Endodermal cell (in vitro differentiated cells): ENCODE measurements at regions not wholly inside any gene's neighbourhood (a gene's known extent, or its start where the extent isn't known, plus 50 kb on each side); places are given as distances from the start of the nearest gene placed in this dataset.

ENCODE experiments used
- DNase-seq: peaks from one replicate; pipeline ENCODE4 v3.0.0-alpha.2; 2017
- H3K27ac ChIP-seq: 2 replicates; pipeline ENCODE4 v1.5.1; 2013; ENCODE audit warnings: mild to moderate bottlenecking, low read depth, low read length, moderate library complexity
- H3K27me3 ChIP-seq: 2 replicates; pipeline ENCODE4 v1.6.1; 2013; ENCODE audit warnings: mild to moderate bottlenecking, low read length, moderate library complexity; ENCODE audit not compliant: insufficient read depth, control insufficient read depth, poor library complexity, severe bottlenecking
- H3K36me3 ChIP-seq: 2 replicates; pipeline ENCODE4 v1.7.0; 2013; ENCODE audit warnings: mild to moderate bottlenecking, low read length, moderate library complexity; ENCODE audit not compliant: control insufficient read depth, insufficient read depth
- H3K4me1 ChIP-seq: one replicate; pipeline ENCODE4 v1.7.0; 2013; ENCODE audit warnings: low read length; ENCODE audit not compliant: control insufficient read depth, insufficient read depth
- H3K4me3 ChIP-seq: 2 replicates; pipeline ENCODE4 v1.5.1; 2013; ENCODE audit warnings: mild to moderate bottlenecking, low read length, moderate library complexity
- H3K9ac ChIP-seq: 2 replicates; pipeline ENCODE4 v1.6.1; 2013; ENCODE audit warnings: mild to moderate bottlenecking, low read length, moderate library complexity; ENCODE audit not compliant: poor library complexity, severe bottlenecking; ENCODE audit errors: extremely low read depth
- H3K9me3 ChIP-seq: 2 replicates; pipeline ENCODE4 v1.6.1; 2013; ENCODE audit warnings: mild to moderate bottlenecking, low read length, moderate library complexity; ENCODE audit not compliant: control insufficient read depth
- H3K27ac Mint-ChIP-seq: 2 replicates; pipeline ENCODE4 v1.8.0; 2020; ENCODE audit warnings: mixed read lengths
- H3K27me3 Mint-ChIP-seq: 2 replicates; pipeline ENCODE4 v1.8.0; 2021; ENCODE audit warnings: mild to moderate bottlenecking, mixed read lengths; ENCODE audit not compliant: insufficient read depth
- H3K36me3 Mint-ChIP-seq: 2 replicates; pipeline ENCODE4 v1.8.0; 2020; ENCODE audit warnings: low read depth, mixed read lengths
- H3K4me1 Mint-ChIP-seq: 2 replicates; pipeline ENCODE4 v1.8.0; 2020; ENCODE audit warnings: mixed read lengths
- H3K4me3 Mint-ChIP-seq: 2 replicates; pipeline ENCODE4 v1.8.0; 2020; ENCODE audit warnings: mild to moderate bottlenecking, moderate library complexity, mixed read lengths
- H3K9me3 Mint-ChIP-seq: 2 replicates; pipeline ENCODE4 v1.8.0; 2020; ENCODE audit warnings: mild to moderate bottlenecking, mixed read lengths
- whole genome bisulfite sequencing, 2 experiments: methylation state at CpG; one replicate each; pipeline versions ENCODE4 v1.1.5 to v1.1.7; 2013; ENCODE audit warnings: missing lambda C conversion rate in 2 of 2, mixed read lengths in 1 of 2; ENCODE audit not compliant: insufficient coverage in 1 of 2, insufficient read length in 1 of 2; 5-methylcytosine and 5-hydroxymethylcytosine counted together
- TF ChIP-seq, protein P1 (sequence below): fragments of 200-600 bp; sonication (generic); conservative IDR thresholded peaks from 2 replicates; pipeline ENCODE4 v1.5.0; 2021; ENCODE audit warnings: antibody characterized with exemption, mild to moderate bottlenecking

DNA sequence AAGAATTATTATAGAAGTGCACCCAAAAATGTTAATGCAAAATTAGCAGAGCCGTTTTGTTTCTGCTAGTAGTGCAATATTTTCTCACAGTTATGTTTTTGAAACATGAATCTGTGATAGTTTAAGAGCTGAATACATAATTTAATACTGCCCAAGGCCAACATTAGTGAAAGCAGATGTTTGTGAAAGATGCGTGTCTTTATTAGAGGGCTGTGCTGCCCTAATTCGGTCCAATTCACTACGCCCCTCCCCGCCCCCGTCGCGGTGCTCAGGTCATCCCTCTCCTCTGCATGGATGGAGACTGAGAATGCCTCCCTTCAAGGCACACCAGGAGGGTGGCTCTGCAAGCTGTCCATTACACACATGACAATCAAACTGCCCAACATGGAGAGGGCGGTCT, 172.0 kb downstream of the TEX36 start:
- Mint-ChIP-seq H3K27ac (no peak overlapping the region), H3K9me3 (peaks cover 7% of the 10 kb centered on the region), H3K4me1 (peaks cover 13% of the 10 kb centered on the region), H3K36me3 (no peaks in the 10 kb centered on the region), H3K4me3 (no peak overlapping the region), H3K27me3 (no peaks in the 10 kb centered on the region)
- H3K36me3 ChIP-seq = no peaks in the 10 kb centered on the region
- H3K4me3 ChIP-seq = no peak overlapping the region
- H3K9ac ChIP-seq = no peak overlapping the region
- WGBS, 2 experiments = 93 to 94% methylated on average over 7 to 9 of the region's 9 CpGs
- H3K27ac ChIP-seq = no peak overlapping the region
- H3K4me1 ChIP-seq = no peaks in the 10 kb centered on the region
- H3K9me3 ChIP-seq = no peaks in the 10 kb centered on the region
- no peaks in the 10 kb centered on the region for H3K27me3 ChIP-seq
- no peak for DNase-seq
- TF ChIP-seq, protein P1, sequence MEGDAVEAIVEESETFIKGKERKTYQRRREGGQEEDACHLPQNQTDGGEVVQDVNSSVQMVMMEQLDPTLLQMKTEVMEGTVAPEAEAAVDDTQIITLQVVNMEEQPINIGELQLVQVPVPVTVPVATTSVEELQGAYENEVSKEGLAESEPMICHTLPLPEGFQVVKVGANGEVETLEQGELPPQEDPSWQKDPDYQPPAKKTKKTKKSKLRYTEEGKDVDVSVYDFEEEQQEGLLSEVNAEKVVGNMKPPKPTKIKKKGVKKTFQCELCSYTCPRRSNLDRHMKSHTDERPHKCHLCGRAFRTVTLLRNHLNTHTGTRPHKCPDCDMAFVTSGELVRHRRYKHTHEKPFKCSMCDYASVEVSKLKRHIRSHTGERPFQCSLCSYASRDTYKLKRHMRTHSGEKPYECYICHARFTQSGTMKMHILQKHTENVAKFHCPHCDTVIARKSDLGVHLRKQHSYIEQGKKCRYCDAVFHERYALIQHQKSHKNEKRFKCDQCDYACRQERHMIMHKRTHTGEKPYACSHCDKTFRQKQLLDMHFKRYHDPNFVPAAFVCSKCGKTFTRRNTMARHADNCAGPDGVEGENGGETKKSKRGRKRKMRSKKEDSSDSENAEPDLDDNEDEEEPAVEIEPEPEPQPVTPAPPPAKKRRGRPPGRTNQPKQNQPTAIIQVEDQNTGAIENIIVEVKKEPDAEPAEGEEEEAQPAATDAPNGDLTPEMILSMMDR = no peak

DNA sequence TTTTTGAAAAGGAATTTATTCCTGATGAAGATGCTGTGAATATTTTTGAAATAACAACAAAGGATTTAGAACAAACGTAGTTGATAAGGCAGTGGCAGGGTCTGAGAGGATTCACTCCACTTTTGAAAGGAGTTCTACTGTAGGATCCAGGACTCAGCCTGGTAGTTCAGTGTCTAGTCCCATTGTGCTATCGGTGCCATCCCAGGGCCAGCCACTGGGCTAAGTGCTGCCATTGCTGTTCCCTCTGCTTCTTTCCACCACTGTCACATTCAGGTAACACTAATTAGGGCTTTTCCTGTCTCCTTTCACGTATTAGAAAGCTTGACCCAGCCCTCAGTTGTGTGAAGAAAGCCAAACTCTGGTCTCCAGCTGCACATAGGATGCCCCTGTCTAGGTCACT, 177.3 kb downstream of the TEX36 start:
- 82 to 88% methylated on average over 3 of the region's 3 CpGs for WGBS, 2 experiments
- no peaks in the 10 kb centered on the region for H3K27me3 Mint-ChIP-seq
- Histone ChIP-seq H3K36me3 (no peaks in the 10 kb centered on the region), H3K9ac (no peak overlapping the region), H3K4me3 (no peak overlapping the region), H3K27me3 (no peaks in the 10 kb centered on the region), H3K27ac (no peak overlapping the region), H3K4me1 (no peaks in the 10 kb centered on the region), H3K9me3 (no peaks in the 10 kb centered on the region)
- H3K36me3 Mint-ChIP-seq = no peaks in the 10 kb centered on the region
- no peak for DNase-seq
- H3K27ac Mint-ChIP-seq = no peak overlapping the region
- H3K9me3 Mint-ChIP-seq = peaks cover 7% of the 10 kb centered on the region
- TF ChIP-seq, protein P1 = peak; percentile 18
- no peak overlapping the region for H3K4me3 Mint-ChIP-seq
- H3K4me1 Mint-ChIP-seq = no peaks in the 10 kb centered on the region

DNA sequence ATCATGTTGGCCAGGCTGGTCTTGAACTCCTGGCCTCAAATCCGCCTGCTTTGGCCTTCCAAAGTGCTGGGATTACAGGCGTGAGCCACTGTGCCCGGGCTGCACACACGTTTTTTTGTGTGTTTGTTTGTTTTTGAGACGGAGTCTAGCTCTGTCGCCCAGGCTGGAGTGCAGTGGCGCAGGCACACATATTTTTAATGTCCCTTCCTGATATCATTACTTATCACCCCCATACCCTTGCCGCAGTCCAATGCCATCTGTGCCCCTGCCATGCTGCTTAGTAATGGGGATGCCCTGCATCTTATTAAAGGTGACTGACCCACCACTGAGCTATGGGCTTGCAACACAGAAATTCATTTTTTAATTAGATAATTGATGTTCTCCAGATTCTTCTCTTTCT, 180.7 kb downstream of the TEX36 start:
- no peak overlapping the region for H3K27ac Mint-ChIP-seq
- H3K36me3 ChIP-seq = no peaks in the 10 kb centered on the region
- H3K4me3 ChIP-seq = no peak overlapping the region
- H3K36me3 Mint-ChIP-seq = no peaks in the 10 kb centered on the region
- H3K27me3 Mint-ChIP-seq = no peaks in the 10 kb centered on the region
- no peak overlapping the region for H3K4me3 Mint-ChIP-seq
- 89 to 93% methylated on average over 8 of the region's 8 CpGs for WGBS, 2 experiments
- no peak overlapping the region for H3K27ac ChIP-seq
- no peaks in the 10 kb centered on the region for H3K4me1 ChIP-seq
- TF ChIP-seq, protein P1 = no peak
- no peaks in the 10 kb centered on the region for H3K27me3 ChIP-seq
- DNase-seq = no peak
- H3K9me3 ChIP-seq = no peaks in the 10 kb centered on the region
- no peaks in the 10 kb centered on the region for H3K9me3 Mint-ChIP-seq
- peaks cover 2% of the 10 kb centered on the region for H3K4me1 Mint-ChIP-seq
- H3K9ac ChIP-seq = no peak overlapping the region
